ENCODE measurements at regions not wholly inside any gene's neighbourhood (a gene's known extent, or its start where the extent isn't known, plus 50 kb on each side); places are given as distances from the start of the nearest gene placed in this dataset.

GRCh38 chr10:130884456-130884855 is 427.1 kb downstream of the TCERG1L start:
- Histone ChIP-seq H3K4me1 (no peaks in the 10 kb centered on the region), H3K27ac (no peak overlapping the region), H3K27me3 (no peaks in the 10 kb centered on the region), H3K4me3 (no peak overlapping the region), H3K9me3 (no peaks in the 10 kb centered on the region), H3K9ac (ENCODE audit: low read depth in 2 of 2, low read length in 2 of 2) (no peak overlapping the region), H3K36me3 (no peaks in the 10 kb centered on the region)
- DNase-seq, result no peak
- intact Hi-C loops (cut with DNase I), result no loop called here
- TF ChIP-seq CTCF (IDR thresholded peaks at IDR 0.05), result no peak

GRCh38 chr10:130885021-130885655 is 426.4 kb downstream of the TCERG1L start:
- Histone ChIP-seq H3K36me3 (no peaks in the 10 kb centered on the region), H3K27ac (no peak overlapping the region), H3K4me1 (no peaks in the 10 kb centered on the region), H3K9me3 (no peaks in the 10 kb centered on the region), H3K9ac (ENCODE audit: low read depth in 2 of 2, low read length in 2 of 2) (no peak overlapping the region), H3K4me3 (no peak overlapping the region), H3K27me3 (no peaks in the 10 kb centered on the region)
- intact Hi-C loops (cut with DNase I), result no loop called here
- DNase-seq, result no peak
- TF ChIP-seq CTCF (IDR thresholded peaks at IDR 0.05), result no peak

- no peak for DNase-seq
- H3K4me1 ChIP-seq, result no peaks in the 10 kb centered on the region
- no peak for TF ChIP-seq CTCF (IDR thresholded peaks at IDR 0.05)
- intact Hi-C loops (cut with DNase I), result no loop called here
- no peaks in the 10 kb centered on the region for H3K27me3 ChIP-seq
- H3K9ac ChIP-seq (ENCODE audit: low read depth in 2 of 2, low read length in 2 of 2), result no peak overlapping the region
- no peaks in the 10 kb centered on the region for H3K9me3 ChIP-seq
- no peak overlapping the region for H3K27ac ChIP-seq
- H3K4me3 ChIP-seq, result no peak overlapping the region
- H3K36me3 ChIP-seq, result no peaks in the 10 kb centered on the region
These were observed 424.4 kb downstream of the TCERG1L start for GRCh38 chr10:130887170-130887569.

GRCh38 chr10:130888493-130888892 is 423.0 kb downstream of the TCERG1L start:
- Histone ChIP-seq H3K4me3 (no peak overlapping the region), H3K27ac (no peak overlapping the region), H3K9ac (ENCODE audit: low read depth in 2 of 2, low read length in 2 of 2) (no peak overlapping the region), H3K4me1 (no peaks in the 10 kb centered on the region), H3K27me3 (no peaks in the 10 kb centered on the region), H3K36me3 (no peaks in the 10 kb centered on the region), H3K9me3 (no peaks in the 10 kb centered on the region)
- DNase-seq, result no peak
- intact Hi-C loops (cut with DNase I), result no loop called here
- no peak for TF ChIP-seq CTCF (IDR thresholded peaks at IDR 0.05)

GRCh38 chr10:130889240-130889639 is 422.3 kb downstream of the TCERG1L start:
- no peak for TF ChIP-seq CTCF (IDR thresholded peaks at IDR 0.05)
- H3K27me3 ChIP-seq, result no peaks in the 10 kb centered on the region
- H3K27ac ChIP-seq, result no peak overlapping the region
- H3K4me3 ChIP-seq, result no peak overlapping the region
- intact Hi-C loops (cut with DNase I), result no loop called here
- H3K9ac ChIP-seq (ENCODE audit: low read depth in 2 of 2, low read length in 2 of 2), result no peak overlapping the region
- no peaks in the 10 kb centered on the region for H3K4me1 ChIP-seq
- no peaks in the 10 kb centered on the region for H3K9me3 ChIP-seq
- no peaks in the 10 kb centered on the region for H3K36me3 ChIP-seq
- no peak for DNase-seq
